ENCODE measurements at regions not wholly inside any gene's neighbourhood (a gene's known extent, or its start where the extent isn't known, plus 50 kb on each side); places are given as distances from the start of the nearest gene placed in this dataset.
A peak's percentile ranks its signal among the peaks of the same experiment; 100 is the strongest.

DNA sequence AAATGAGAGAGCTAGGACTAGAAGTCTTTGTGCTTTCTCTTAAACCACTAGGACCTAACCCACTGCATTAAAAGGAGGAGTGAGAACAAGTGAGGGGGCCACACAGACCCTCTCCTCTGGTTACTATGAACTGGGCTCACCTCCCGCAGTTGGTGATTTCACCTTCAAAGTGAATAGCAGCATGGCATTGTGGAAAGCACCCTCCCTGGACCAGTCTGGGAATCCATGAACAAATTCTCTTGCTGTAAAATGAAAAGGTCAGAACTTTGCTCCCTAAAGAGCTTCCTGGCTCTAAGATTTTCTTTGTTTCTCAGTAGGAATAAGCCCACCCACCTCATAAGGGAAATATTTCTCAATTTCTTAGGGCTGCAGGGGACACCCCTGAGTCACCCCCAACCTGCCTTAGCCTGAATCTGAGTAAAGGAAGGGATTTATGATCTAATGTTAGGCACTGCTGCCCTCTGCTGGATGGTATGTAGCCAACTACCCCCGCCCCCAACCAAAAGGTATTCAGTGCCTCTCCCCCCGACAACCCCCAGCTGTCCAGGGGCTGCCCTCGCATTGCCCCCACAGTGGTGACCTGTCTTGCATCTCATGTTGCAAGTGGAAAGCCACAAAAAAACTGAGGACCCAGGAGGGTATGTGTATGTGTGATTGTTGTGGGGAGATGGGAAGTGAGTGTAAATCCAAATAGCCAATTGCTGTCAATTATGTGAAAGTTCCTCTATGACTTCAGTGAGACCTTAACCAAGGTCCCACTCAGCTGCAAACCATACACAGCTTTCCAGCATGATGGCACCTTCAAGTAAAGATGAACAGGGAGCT is 230.9 kb upstream of the SLC14A2 start:
- Histone ChIP-seq H3K27me3 (ENCODE audit: low read depth) (peaks cover 42% of the 10 kb centered on the region), H3K9me3 (replicated peaks) (no peaks in the 10 kb centered on the region), H3K36me3 (no peaks in the 10 kb centered on the region), H3K4me3 (no peak overlapping the region), H3K27ac (replicated peaks) (no peak overlapping the region), H3K4me1 (no peaks in the 10 kb centered on the region)
- no peak for DNase-seq
- intact Hi-C loops (cut with micrococcal nuclease): no loop called here
- TF ChIP-seq, protein P1, sequence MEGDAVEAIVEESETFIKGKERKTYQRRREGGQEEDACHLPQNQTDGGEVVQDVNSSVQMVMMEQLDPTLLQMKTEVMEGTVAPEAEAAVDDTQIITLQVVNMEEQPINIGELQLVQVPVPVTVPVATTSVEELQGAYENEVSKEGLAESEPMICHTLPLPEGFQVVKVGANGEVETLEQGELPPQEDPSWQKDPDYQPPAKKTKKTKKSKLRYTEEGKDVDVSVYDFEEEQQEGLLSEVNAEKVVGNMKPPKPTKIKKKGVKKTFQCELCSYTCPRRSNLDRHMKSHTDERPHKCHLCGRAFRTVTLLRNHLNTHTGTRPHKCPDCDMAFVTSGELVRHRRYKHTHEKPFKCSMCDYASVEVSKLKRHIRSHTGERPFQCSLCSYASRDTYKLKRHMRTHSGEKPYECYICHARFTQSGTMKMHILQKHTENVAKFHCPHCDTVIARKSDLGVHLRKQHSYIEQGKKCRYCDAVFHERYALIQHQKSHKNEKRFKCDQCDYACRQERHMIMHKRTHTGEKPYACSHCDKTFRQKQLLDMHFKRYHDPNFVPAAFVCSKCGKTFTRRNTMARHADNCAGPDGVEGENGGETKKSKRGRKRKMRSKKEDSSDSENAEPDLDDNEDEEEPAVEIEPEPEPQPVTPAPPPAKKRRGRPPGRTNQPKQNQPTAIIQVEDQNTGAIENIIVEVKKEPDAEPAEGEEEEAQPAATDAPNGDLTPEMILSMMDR (IDR thresholded peaks at IDR 0.05; ENCODE audit: borderline replicate concordance): peak; percentile 72

DNA sequence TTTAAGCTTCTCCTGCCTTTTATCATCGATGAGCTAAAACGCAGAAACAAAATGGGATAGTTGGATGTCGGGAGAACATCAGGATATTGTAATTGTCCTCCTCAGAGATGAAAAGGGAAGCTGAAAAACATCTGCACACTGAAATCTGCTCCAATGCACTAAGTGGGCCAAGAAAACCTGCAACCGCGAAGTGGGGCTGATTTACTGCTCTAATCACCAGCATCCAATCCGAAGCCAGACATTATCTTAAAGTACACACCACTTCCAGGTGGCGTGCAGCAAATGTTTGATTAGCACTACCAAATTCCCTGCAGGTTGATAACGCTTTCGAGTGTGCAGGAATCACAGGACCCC is 230.3 kb upstream of the SLC14A2 start:
- H3K36me3 ChIP-seq: no peaks in the 10 kb centered on the region
- H3K27me3 ChIP-seq (ENCODE audit: low read depth): peaks cover 48% of the 10 kb centered on the region
- DNase-seq: no peak
- no peak overlapping the region for H3K4me3 ChIP-seq
- H3K27ac ChIP-seq (replicated peaks): no peak overlapping the region
- no peaks in the 10 kb centered on the region for H3K9me3 ChIP-seq (replicated peaks)
- H3K4me1 ChIP-seq: no peaks in the 10 kb centered on the region
- intact Hi-C loops (cut with micrococcal nuclease): no loop called here
- TF ChIP-seq, protein P1 (IDR thresholded peaks at IDR 0.05; ENCODE audit: borderline replicate concordance): no peak

DNA sequence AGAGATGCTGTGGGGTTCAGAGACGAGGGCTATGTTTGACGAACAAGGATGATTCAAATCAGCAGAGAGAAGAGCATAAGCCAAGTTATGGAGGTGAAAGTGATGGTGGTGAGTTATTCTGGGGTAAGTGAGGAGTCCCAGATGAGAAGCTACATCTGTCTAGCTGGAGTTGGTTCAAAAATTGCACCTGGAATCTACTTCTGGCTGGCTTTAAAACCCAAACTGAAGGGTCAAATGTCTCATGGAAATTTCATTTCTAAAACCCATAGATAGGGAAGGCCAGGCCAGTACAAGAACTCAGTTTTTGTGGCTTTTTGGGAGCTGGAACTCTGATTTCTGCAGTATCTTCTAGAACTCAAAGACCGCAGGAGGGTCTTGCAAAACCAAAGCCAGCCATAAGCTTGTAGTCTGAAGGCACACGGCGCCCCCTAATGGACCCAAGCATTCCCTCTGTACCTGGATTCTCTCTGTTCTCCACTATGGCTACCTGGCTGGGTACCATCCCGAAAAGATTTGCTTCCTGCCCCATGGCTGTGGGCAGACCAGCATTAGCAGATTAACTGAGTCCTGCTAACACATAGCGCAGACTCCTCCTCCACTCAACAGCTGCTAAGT is 229.1 kb upstream of the SLC14A2 start:
- intact Hi-C loops (cut with micrococcal nuclease): no loop called here
- TF ChIP-seq, protein P1 (IDR thresholded peaks at IDR 0.05; ENCODE audit: borderline replicate concordance): peak; percentile 61
- no peak overlapping the region for H3K27ac ChIP-seq (replicated peaks)
- H3K27me3 ChIP-seq (ENCODE audit: low read depth): peaks cover 54% of the 10 kb centered on the region
- H3K4me1 ChIP-seq: no peaks in the 10 kb centered on the region
- H3K9me3 ChIP-seq (replicated peaks): no peaks in the 10 kb centered on the region
- H3K36me3 ChIP-seq: no peaks in the 10 kb centered on the region
- no peak for DNase-seq
- H3K4me3 ChIP-seq: no peak overlapping the region

DNA sequence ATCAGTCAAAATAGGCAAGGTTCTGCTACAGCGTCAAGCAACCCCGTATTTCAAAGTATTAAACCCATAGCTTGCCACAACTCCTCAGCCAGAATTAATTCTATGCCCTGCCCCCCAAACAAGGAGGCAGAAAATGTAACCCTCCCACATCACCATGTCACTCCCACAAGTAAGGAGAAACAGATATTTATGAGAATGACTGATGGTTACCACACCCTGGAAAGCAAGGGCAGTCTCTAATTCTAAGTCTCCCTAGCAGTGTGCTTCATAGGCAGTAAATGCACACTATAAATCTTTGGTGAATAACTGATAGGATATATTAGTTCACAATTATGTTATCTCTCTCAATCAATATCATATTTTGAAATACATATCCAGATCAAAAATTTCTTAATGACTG is 228.0 kb upstream of the SLC14A2 start:
- no peak for DNase-seq
- Histone ChIP-seq H3K9me3 (replicated peaks) (no peaks in the 10 kb centered on the region), H3K36me3 (no peaks in the 10 kb centered on the region), H3K4me3 (no peak overlapping the region), H3K27me3 (ENCODE audit: low read depth) (peaks cover 50% of the 10 kb centered on the region), H3K27ac (replicated peaks) (no peak overlapping the region), H3K4me1 (no peaks in the 10 kb centered on the region)
- intact Hi-C loops (cut with micrococcal nuclease): no loop called here
- TF ChIP-seq, protein P1 (IDR thresholded peaks at IDR 0.05; ENCODE audit: borderline replicate concordance): no peak

DNA sequence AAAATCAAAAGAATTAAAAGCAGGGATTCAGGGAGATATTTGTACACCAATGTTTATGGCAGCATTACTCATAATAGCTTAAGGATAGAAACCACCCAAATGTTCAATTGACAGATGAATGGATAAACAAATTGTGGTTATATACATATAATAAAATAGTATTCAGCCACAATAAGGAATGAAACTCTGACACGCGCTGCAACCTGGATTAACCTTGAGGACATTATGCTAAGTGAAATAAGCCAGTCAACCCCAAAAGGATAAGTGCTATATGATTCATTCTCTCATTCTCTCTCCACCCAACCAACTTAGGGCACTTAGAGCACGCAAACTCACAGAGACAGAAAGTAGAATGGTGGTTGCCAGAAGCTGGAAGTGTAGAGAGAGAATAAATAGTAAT is 216.8 kb upstream of the SLC14A2 start:
- H3K36me3 ChIP-seq: no peaks in the 10 kb centered on the region
- H3K4me3 ChIP-seq: no peak overlapping the region
- H3K9me3 ChIP-seq (replicated peaks): no peaks in the 10 kb centered on the region
- no peak for DNase-seq
- H3K27ac ChIP-seq (replicated peaks): no peak overlapping the region
- intact Hi-C loops (cut with micrococcal nuclease): no loop called here
- TF ChIP-seq, protein P1 (IDR thresholded peaks at IDR 0.05; ENCODE audit: borderline replicate concordance): no peak
- peaks cover 3% of the 10 kb centered on the region for H3K27me3 ChIP-seq (ENCODE audit: low read depth)
- peaks cover 7% of the 10 kb centered on the region for H3K4me1 ChIP-seq

Measured in left ventricle myocardium inferior (tissue), 1 donor.